GM12878 (cell line): ENCODE measurements at regions not wholly inside any gene's neighbourhood (a gene's known extent, or its start where the extent isn't known, plus 50 kb on each side); places are given as distances from the start of the nearest gene placed in this dataset.

ENCODE experiments used
- ATAC-seq: fragments of 200-7000 bp; cut with Tn5 transposase; 3 replicates; pipeline ENCODE4 v1.9.1; 2020; ENCODE audit warnings: mild to moderate bottlenecking, moderate library complexity
- BruUV-seq: library from RNA; stranded (reverse); fragments of 400-500 nt; replicated peaks from 2 replicates; lab custom pipeline; 2021; lab: Mats Ljungman, UMichigan
- CTCF ChIA-PET: fragments of 300-600 bp; sonication (Branson Sonifier 250); formaldehyde crosslinking; extraction: SDS; loops from one replicate; lab custom pipeline; 2021; ENCODE audit warnings: inconsistent platforms; lab: Yijun Ruan, JAX
- POLR2A ChIA-PET: fragments of 350-600 bp; formaldehyde crosslinking; extraction: SDS; loops from one replicate; lab custom pipeline; 2021; ENCODE audit warnings: inconsistent platforms; lab: Charles Lee
- RAD21 ChIA-PET: fragments of 300-600 bp; sonication (Branson Sonifier 250); formaldehyde crosslinking; loops from one replicate; lab custom pipeline; 2023; ENCODE audit warnings: antibody characterized with exemption; ENCODE audit not compliant: unreplicated experiment; lab: Charles Lee
- SMC1A ChIA-PET: fragments of 300-600 bp; sonication (Branson Sonifier 250); formaldehyde crosslinking; loops from one replicate; lab custom pipeline; 2023; ENCODE audit not compliant: unreplicated experiment, uncharacterized antibody; lab: Charles Lee
- DNase-seq: peaks from one replicate; pipeline ENCODE4 v3.0.0-alpha.2; 2011; ENCODE audit warnings: low read depth, low spot score
- FAIRE-seq: peaks from 3 replicates; lab custom pipeline; 2011; peaks lifted over from hg19 to GRCh38; lab: Jason Lieb, UNC
- H2AFZ ChIP-seq: 2 replicates; pipeline ENCODE4 v1.6.0; 2011; ENCODE audit warnings: low read depth, low read length, control low read depth; ENCODE audit not compliant: control insufficient read depth
- H3K27ac ChIP-seq: 2 replicates; pipeline ENCODE4 v1.5.1; 2011; ENCODE audit warnings: control low read depth; ENCODE audit not compliant: control insufficient read depth, insufficient read depth
- H3K27me3 ChIP-seq, 2 experiments: replicated peaks in 1 of 2; 2 replicates each; pipeline versions ENCODE4 v1.6.0 to v1.6.1; 2011; ENCODE audit warnings: low read length in 1 of 2; ENCODE audit not compliant: control insufficient read depth in 2 of 2, insufficient read depth in 2 of 2
- H3K36me3 ChIP-seq, 2 experiments: 2 replicates each; pipeline ENCODE4 v1.5.1; 2011; ENCODE audit warnings: low read length in 1 of 2; ENCODE audit not compliant: control insufficient read depth in 2 of 2, insufficient read depth in 2 of 2
- H3K4me1 ChIP-seq: 2 replicates; pipeline ENCODE4 v1.6.1; 2011; ENCODE audit warnings: mild to moderate bottlenecking, low read length, moderate library complexity, mixed read lengths; ENCODE audit not compliant: control insufficient read depth, insufficient read depth
- H3K4me2 ChIP-seq: 2 replicates; pipeline ENCODE4 v1.6.0; 2011; ENCODE audit warnings: control low read depth; ENCODE audit not compliant: control insufficient read depth, insufficient read depth
- H3K4me3 ChIP-seq: fragments of 200-600 bp; sonication (generic); 2 replicates; pipeline ENCODE4 v1.5.1; 2016
- H3K79me2 ChIP-seq: 2 replicates; pipeline ENCODE4 v1.6.0; 2011; ENCODE audit warnings: low read length; ENCODE audit not compliant: control insufficient read depth, insufficient read depth
- H3K9ac ChIP-seq: 2 replicates; pipeline ENCODE4 v1.8.0; 2011; ENCODE audit warnings: low read length, control low read depth, mixed read lengths; ENCODE audit not compliant: control insufficient read depth, insufficient read depth
- H3K9me3 ChIP-seq: replicated peaks from 3 replicates; pipeline ENCODE4 v1.5.1; 2011; ENCODE audit warnings: mild to moderate bottlenecking, low read length; ENCODE audit not compliant: control insufficient read depth, insufficient read depth
- H4K20me1 ChIP-seq: 2 replicates; pipeline ENCODE4 v1.6.0; 2011; ENCODE audit not compliant: control insufficient read depth, insufficient read depth
- CTCF ChIP-seq, 3 experiments: IDR thresholded peaks in 2 of 3; conservative IDR thresholded peaks in 1 of 3; 2 replicates each; pipeline ENCODE4 v1.5.1; 2011; ENCODE audit warnings: low read depth in 3 of 3, low read length in 3 of 3, mild to moderate bottlenecking in 3 of 3, control low read depth in 2 of 3, moderate library complexity in 2 of 3, inconsistent platforms in 1 of 3, mixed read lengths in 1 of 3; ENCODE audit not compliant: control insufficient read depth in 2 of 3, insufficient read depth in 1 of 3; ENCODE audit errors: extremely low read depth in 1 of 3
- LARP7 ChIP-seq: fragments of 450-650 bp; IDR thresholded peaks from 2 replicates; pipeline ENCODE4 v1.6.1; 2017; ENCODE audit warnings: mild to moderate bottlenecking
- NFYB ChIP-seq: IDR thresholded peaks from 2 replicates; pipeline ENCODE4 v1.6.1; 2011; ENCODE audit warnings: low read depth, mild to moderate bottlenecking, low read length, improper control_type of control experiment, moderate library complexity; ENCODE audit not compliant: insufficient read depth
- RAD21 ChIP-seq: IDR thresholded peaks from 2 replicates; pipeline ENCODE4 v1.6.1; 2011; ENCODE audit warnings: mild to moderate bottlenecking, low read depth, low read length, moderate library complexity; ENCODE audit not compliant: insufficient read depth
- SMC3 ChIP-seq: IDR thresholded peaks from 2 replicates; pipeline ENCODE4 v1.6.1; 2011; ENCODE audit warnings: low read length, improper control_type of control experiment, borderline replicate concordance
- WGBS: methylation state at CpG from one replicate; pipeline ENCODE4 v1.1.6; 2016; ENCODE audit warnings: low lambda C conversion rate; ENCODE audit not compliant: insufficient replicate concordance, insufficient coverage; ENCODE audit errors: missing lambda C conversion rate; 5-methylcytosine and 5-hydroxymethylcytosine counted together
- in situ Hi-C: fragments of 300-500 bp; cut with MboI; formaldehyde crosslinking; loops from 9 replicates; pipeline ENCODE4 v1.14.3; 2018; ENCODE audit warnings: mixed read lengths
- intact Hi-C: fragments of 100-400 bp; cut with micrococcal nuclease; formaldehyde crosslinking; loops from one replicate; pipeline ENCODE4 v1.14.2; 2022; ENCODE audit not compliant: unreplicated experiment

GRCh38 chr5:54844905-54845566 is 140.4 kb downstream of the ESM1 start:
- peak; percentile 4 for DNase-seq
- intact Hi-C loops, result loop anchor here (1.0 kb wide), 2 partner anchors 22 to 328 kb away; partner anchors contain the start of gene SNX18
- no peak overlapping the region for H3K27ac ChIP-seq
- H4K20me1 ChIP-seq, result no peaks in the 10 kb centered on the region
- no peaks in the 10 kb centered on the region for H3K79me2 ChIP-seq
- no TSS peak for BruUV-seq
- no peaks in the 10 kb centered on the region for H3K36me3 ChIP-seq
- H3K27me3 ChIP-seq, result no peaks in the 10 kb centered on the region
- peak overlapping the region; percentile 69 for H3K4me2 ChIP-seq
- H3K9me3 ChIP-seq, result no peaks in the 10 kb centered on the region
- peak; percentile 59 for FAIRE-seq
- CTCF ChIA-PET, result interaction anchor here (0.7 to 3.5 kb wide), 22 partner anchors 9 to 601 kb away, joined by 3 to 71 read pairs (median 4); partner anchors contain the start of gene SNX18
- in situ Hi-C loops, result no loop called here
- H3K4me1 ChIP-seq, result no peaks in the 10 kb centered on the region
- SMC1A ChIA-PET, result interaction anchor here (0.6 to 3.3 kb wide), 20 partner anchors 9 to 601 kb away, joined by 3 to 34 read pairs (median 3); partner anchors contain the start of gene SNX18
- ATAC-seq, result peak; percentile 50; the same call in 2 of the 3 replicates
- peak overlapping the region; percentile 26; the same call in 1 of the 2 replicates for H2AFZ ChIP-seq
- POLR2A ChIA-PET, result interaction anchor here (0.6 kb wide), 1 partner anchor 175 kb away, joined by 3 read pairs; no protein-coding TSS in a partner anchor
- TF ChIP-seq CTCF (IDR thresholded peaks at IDR 0.05 in 2 of 3, conservative IDR thresholded peaks at IDR 0.05 in 1 of 3; ENCODE audit: control insufficient read depth in 2 of 3, extremely low read depth in 1 of 3, insufficient read depth in 1 of 3, low read depth in 3 of 3, low read length in 3 of 3) (peak in 1 of 3 experiments; percentile 50; a peak in 3 of 6 replicates), LARP7 (no peak), NFYB (no peak), SMC3 (peak; percentile 80; the same call in 1 of the 2 replicates), RAD21 (peak; percentile 68)
- H3K9ac ChIP-seq, result no peak overlapping the region
- WGBS, result 20% methylated on average over 6 of the region's 6 CpGs
- H3K4me3 ChIP-seq, result no peak overlapping the region
- RAD21 ChIA-PET, result interaction anchor here (0.6 to 2.2 kb wide), 9 partner anchors 12 to 1022 kb away, joined by 3 to 25 read pairs (median 3); partner anchors contain the start of gene SNX18
